RPMI7951 (cell line): ENCODE measurements at regions not wholly inside any gene's neighbourhood (a gene's known extent, or its start where the extent isn't known, plus 50 kb on each side); places are given as distances from the start of the nearest gene placed in this dataset.

Experiments
- DNase-seq: peaks from one replicate; pipeline ENCODE4 v3.0.0-alpha.2; 2012; ENCODE audit warnings: low read depth

DNA sequence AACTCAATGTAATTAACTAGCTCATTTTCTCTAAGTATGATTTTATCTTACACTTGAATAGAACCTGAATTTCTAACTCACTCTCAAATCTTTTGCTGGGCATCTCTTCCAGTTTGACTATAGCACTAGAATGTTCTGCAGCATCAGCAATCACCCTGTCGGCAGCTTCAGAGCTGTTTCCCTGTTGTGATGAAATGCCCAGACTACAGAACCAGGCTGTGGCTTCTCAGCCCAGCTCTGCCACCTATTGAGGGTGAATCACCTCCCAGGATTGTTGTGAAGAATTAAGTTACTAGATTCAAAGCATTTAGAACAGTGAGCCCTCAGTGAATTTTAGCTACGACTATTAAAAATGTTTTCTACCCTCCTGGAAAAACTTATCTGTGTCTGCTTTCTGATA lies 90.4 kb upstream of the ANKRD55 start:
- DNase-seq: peak; percentile 78

GRCh38 chr5:56322592-56322991 lies 89.5 kb upstream of the ANKRD55 start:
- no peak for DNase-seq

GRCh38 chr5:56321236-56321881 lies 88.2 kb upstream of the ANKRD55 start:
- no peak for DNase-seq

DNA sequence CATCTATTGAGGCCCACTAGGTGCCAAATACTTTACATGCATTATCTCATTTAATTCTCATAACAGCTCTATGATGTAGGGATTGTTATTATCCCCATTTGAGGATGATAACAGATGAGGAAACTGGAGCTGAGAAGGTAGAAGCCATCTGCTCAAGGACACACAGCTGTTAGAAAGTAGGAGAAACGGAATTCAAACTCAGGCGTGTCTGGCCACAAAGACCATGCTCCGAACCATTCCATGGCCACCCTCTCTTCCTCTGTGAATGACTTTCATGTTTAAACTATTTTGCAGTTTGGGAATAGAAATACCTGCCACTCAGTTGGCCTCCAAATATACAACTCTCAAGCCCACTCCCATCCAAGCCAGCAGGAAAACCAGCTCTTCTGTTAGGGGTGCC lies 87.6 kb upstream of the ANKRD55 start:
- no peak for DNase-seq

DNA sequence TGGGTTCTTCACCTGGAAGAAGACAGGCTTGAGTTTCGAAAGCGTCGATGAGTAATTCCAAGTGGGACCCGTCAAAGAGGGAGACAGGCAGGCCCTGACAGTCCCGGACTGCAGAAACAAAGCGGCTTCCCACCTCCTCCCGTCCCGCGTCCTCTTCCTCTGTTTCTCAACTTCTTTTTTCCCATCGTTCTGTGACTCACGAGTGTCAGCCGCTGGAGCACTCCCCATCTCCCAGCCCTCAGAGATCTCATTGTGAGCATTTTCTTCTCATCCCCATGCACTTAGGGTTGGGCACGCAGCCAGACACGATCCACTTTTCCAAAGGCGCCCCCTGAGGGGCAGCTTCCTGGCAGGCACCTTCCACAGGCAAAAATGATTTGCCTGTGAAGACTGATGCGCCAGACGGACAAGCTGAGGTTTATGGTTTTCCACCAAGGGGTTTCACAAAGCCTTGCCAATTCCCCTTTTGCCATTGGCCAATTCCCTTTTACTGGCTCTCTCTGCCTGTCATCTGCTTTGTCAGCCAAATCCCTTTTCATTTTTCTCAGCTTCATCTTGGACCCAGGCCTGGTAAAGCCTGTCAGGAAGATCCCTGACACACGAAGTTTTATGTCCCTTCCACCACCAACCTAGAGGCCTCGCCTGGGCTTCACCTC lies 86.5 kb upstream of the ANKRD55 start:
- DNase-seq: peak; percentile 87

DNA sequence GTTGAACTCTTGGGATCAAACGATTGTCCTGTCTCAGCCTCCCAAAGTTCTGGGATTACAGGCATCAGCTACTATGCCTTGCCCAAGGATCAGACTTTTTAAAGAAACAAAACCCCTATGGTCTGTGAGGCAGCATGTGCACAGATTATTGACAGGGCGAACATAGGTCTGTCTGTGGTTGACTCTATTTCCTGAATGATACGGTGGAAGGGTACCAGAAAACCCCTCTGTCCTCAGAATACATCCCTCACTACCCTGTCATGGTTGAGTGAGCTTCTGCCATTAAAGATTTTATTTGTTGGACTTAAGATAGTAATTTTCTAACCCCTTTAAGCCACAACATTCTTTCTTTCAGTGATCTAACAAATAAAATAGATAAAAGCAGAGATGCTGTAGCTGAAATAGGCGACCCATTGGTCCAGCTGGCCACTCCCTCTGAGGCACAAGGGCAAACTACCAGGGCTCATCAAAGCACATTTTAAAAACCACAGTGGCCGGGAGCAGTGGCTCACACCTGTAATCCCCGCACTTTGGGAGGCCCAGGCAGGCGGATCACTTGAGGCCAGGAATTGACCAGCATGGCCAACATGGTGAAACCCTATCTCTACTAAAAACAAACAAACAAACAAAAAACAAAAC lies 84.9 kb upstream of the ANKRD55 start:
- DNase-seq: no peak

DNA sequence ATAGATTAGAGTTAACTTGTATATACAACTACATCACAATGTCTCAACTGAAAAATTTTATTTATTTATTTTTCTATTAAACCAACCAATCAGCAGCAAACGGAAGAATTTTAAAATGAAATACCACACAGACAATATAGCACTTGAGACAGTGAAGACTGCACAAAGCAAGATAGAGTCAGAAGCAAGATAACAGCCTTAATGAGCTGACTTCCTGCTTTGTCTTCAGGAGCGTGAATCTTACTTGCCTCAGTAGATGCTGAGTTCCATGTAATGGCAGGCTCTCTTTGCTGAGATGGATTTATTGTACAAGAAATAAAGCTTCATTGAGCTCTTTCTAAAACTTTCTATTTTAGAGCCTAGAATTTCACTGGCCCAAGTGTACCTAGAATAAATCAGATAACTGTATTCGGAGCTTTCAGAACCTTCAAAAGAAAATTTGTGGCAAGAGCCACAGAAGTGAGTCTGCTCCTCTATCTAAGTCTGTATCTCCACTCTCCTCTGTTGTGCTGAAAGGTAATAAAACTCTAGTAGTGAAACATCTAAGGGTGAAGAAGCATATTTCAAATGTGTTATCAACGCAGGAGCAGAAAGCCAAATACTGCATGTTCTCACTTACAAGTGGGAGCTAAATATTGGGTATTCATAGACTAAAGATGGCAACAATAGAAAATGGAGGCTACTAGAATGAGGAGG lies 83.3 kb upstream of the ANKRD55 start:
- DNase-seq: no peak

DNA sequence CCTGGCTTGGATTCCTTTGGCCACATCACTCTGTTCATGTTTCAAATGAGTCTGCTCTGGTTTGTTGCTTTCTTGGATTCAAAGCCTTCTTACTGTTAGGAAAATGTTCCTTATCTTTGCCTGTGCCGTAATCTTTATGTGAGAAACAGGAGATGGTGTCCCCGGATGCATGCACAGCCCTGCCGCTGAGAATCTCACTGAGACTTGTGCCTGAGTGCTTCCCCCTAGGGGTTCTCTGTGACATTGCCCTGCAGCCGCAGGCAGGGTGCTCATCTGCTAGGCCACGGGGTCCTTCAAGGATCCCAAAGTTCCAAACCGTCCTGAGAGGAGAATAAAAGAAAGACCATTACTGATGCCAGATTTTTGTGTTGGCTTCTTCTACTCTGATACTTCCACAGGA lies 81.4 kb upstream of the ANKRD55 start:
- peak; percentile 28 for DNase-seq

- no peak for DNase-seq
Measured at GRCh38 chr5:56313596-56313995, 80.5 kb upstream of the ANKRD55 start.

GRCh38 chr5:56313004-56313531 lies 79.9 kb upstream of the ANKRD55 start:
- no peak for DNase-seq

DNA sequence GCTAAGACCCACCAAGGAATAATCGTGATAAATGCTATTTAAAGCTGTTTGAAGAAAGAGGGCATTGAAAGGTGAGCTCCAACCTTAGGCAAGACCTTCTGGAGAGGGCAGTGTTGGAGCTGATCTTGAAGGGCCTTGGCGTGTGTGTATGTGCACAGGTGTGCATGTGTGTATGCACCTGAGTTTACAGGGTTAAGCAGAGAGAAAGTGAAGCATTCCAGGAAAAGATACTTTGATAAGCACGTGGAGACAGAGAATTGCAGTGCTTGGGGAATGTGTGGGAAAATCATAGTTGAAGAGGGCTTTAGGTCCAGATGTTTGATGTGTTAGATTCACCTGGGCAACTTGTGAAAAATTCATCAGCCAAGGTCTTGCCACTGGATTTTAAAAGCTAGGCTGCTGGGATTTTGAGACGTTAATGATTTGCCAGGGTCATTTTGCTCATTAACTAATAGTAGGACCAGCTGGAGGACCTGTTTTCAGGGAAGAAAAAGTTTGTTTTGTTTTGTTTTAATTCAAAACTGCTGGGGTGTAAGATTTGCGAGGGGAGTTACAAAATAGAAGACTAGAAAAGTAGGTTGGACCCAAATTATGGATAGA lies 78.3 kb upstream of the ANKRD55 start:
- no peak for DNase-seq

DNA sequence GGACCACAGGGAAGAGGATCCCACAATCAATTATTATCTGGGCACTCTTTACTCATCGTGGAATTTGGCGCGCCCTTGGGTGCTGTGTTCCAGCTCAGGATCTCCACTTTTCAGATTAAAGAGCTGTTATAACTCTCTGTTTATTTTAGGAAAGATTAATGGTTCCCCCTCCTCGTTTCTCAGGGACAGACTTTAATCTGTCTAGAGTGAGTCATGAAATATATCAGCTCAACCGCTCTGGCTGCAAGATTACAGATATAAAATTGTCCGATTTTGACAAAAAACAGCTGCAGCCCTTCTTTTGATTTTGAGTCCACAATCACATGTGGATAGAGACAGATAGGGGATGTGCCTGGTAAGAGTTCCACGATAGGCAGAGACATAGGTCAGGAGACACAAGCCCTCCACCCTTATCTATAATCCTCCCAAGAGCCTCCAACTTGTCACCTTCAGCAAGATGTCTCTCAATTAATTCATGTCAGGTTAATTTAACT lies 77.6 kb upstream of the ANKRD55 start:
- peak; percentile 60 for DNase-seq

GRCh38 chr5:56309262-56309826 lies 76.2 kb upstream of the ANKRD55 start:
- no peak for DNase-seq

GRCh38 chr5:56307714-56308333 lies 74.7 kb upstream of the ANKRD55 start:
- no peak for DNase-seq

DNA sequence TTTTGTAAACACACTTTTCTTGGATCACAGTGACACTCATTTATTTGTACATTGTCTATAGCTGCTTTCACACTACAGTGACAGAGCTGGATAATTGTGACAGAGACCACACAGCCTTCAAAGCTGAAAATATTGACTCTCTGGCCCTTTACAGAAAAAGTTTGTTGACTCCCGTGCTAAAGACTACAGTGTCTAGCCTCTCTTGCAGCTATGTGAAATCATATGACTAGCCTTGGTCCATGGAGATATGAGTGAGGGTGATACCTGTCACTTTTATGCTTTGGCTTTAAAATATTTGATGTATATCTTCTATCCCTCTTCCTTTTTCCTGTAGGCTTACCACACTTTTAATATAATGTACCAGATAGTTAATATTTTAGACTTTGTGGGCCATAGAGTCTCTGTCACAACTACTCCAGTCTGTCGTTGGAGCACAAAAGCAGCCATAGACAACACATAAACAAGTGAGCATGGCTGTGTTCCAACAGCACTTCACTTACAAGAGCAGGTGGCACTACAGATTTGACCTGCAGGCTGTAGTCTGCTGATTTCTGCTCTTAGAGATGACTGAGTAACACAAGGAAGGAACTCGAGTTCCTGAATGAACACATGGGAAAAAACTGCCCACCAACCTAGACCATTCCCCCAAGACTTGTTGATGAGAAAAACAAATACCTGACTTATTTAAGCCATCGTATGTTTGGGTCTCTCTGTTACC lies 73.5 kb upstream of the ANKRD55 start:
- DNase-seq: no peak

- DNase-seq: peak; percentile 65
Measured at GRCh38 chr5:56305001-56305950, 72.1 kb upstream of the ANKRD55 start.

DNA sequence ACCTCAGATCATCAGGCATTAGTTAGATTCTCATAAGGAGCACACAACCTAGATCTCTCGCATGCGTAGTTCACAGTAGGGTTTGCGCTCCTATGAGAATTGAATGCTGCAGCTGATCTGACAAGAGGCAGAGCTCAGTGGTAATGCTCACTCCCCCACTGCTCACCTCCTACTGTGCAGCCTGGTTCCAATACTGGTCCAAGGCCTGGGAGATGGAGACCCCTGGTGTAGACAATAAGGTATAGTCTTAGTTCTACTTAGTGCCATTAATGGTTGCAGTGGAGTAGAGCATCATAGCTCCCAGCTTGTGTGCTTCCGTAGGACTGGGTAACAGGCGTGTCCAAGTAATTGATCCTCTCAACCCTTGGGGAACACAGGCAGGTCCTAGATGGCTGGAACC lies 70.4 kb upstream of the ANKRD55 start:
- no peak for DNase-seq

DNA sequence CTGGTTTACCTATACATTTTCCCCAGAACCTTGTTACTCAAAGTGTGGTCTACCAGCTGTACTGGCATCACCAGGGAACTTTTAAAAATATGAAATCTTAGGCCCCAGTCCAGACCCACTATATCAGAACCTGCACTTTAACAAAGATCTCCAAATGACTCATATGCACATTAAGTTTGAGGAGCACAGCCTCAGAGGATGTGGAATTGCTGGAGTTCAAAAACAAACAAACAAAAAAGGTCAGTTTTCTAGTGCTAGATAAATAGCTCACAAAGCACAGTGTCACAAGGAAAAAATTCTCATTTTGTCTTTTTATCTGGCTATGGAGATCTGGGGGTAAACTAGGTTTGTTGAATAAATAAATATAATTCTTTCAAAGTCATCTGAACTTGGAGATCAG lies 68.9 kb upstream of the ANKRD55 start:
- DNase-seq: peak; percentile 24

GRCh38 chr5:56301069-56301468 lies 67.9 kb upstream of the ANKRD55 start:
- DNase-seq: peak; percentile 67
